ENCODE measurements at regions not wholly inside any gene's neighbourhood (a gene's known extent, or its start where the extent isn't known, plus 50 kb on each side); places are given as distances from the start of the nearest gene placed in this dataset.

GRCh38 chr7:41142904-41143473 lies 559.9 kb downstream of the INHBA start:
- H3K4me1 ChIP-seq (ENCODE audit: insufficient read depth, low read length) = peaks cover 10% of the 10 kb centered on the region
- no peak overlapping the region for H3K27ac ChIP-seq (ENCODE audit: low read depth, low read length)
- no peaks in the 10 kb centered on the region for H4K20me1 ChIP-seq (ENCODE audit: insufficient read depth, low read length)
- H3K9me3 ChIP-seq (ENCODE audit: low read depth, low read length) = no peaks in the 10 kb centered on the region
- no peak overlapping the region for H3K4me3 ChIP-seq (ENCODE audit: insufficient read depth, low read length)
- TF ChIP-seq, protein P1, sequence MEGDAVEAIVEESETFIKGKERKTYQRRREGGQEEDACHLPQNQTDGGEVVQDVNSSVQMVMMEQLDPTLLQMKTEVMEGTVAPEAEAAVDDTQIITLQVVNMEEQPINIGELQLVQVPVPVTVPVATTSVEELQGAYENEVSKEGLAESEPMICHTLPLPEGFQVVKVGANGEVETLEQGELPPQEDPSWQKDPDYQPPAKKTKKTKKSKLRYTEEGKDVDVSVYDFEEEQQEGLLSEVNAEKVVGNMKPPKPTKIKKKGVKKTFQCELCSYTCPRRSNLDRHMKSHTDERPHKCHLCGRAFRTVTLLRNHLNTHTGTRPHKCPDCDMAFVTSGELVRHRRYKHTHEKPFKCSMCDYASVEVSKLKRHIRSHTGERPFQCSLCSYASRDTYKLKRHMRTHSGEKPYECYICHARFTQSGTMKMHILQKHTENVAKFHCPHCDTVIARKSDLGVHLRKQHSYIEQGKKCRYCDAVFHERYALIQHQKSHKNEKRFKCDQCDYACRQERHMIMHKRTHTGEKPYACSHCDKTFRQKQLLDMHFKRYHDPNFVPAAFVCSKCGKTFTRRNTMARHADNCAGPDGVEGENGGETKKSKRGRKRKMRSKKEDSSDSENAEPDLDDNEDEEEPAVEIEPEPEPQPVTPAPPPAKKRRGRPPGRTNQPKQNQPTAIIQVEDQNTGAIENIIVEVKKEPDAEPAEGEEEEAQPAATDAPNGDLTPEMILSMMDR (IDR thresholded peaks at IDR 0.05; ENCODE audit: extremely low read depth, low read depth, low read length) = no peak
- H2AFZ ChIP-seq (ENCODE audit: low read length) = no peak overlapping the region
- no peaks in the 10 kb centered on the region for H3K79me2 ChIP-seq (ENCODE audit: insufficient read depth, low read length)
- no peak for DNase-seq (ENCODE audit: insufficient read length, low spot score, missing footprints)
- H3K27me3 ChIP-seq (ENCODE audit: insufficient read depth, low read length) = no peaks in the 10 kb centered on the region
- no peaks in the 10 kb centered on the region for H3K36me3 ChIP-seq (ENCODE audit: insufficient read depth, low read length)
- H3K4me2 ChIP-seq (ENCODE audit: insufficient read depth, low read length) = no peak overlapping the region

- Histone ChIP-seq H3K79me2 (ENCODE audit: insufficient read depth, low read length) (no peaks in the 10 kb centered on the region), H2AFZ (ENCODE audit: low read length) (no peak overlapping the region), H3K9me3 (ENCODE audit: low read depth, low read length) (no peaks in the 10 kb centered on the region), H4K20me1 (ENCODE audit: insufficient read depth, low read length) (no peaks in the 10 kb centered on the region), H3K27me3 (ENCODE audit: insufficient read depth, low read length) (no peaks in the 10 kb centered on the region), H3K4me2 (ENCODE audit: insufficient read depth, low read length) (no peak overlapping the region), H3K36me3 (ENCODE audit: insufficient read depth, low read length) (no peaks in the 10 kb centered on the region), H3K27ac (ENCODE audit: low read depth, low read length) (no peak overlapping the region), H3K4me1 (ENCODE audit: insufficient read depth, low read length) (peaks cover 4% of the 10 kb centered on the region), H3K4me3 (ENCODE audit: insufficient read depth, low read length) (no peak overlapping the region)
- TF ChIP-seq, protein P1 (IDR thresholded peaks at IDR 0.05; ENCODE audit: extremely low read depth, low read depth, low read length) = no peak
- DNase-seq (ENCODE audit: insufficient read length, low spot score, missing footprints) = no peak
Measured at GRCh38 chr7:41139789-41140188, 563.1 kb downstream of the INHBA start.

DNA sequence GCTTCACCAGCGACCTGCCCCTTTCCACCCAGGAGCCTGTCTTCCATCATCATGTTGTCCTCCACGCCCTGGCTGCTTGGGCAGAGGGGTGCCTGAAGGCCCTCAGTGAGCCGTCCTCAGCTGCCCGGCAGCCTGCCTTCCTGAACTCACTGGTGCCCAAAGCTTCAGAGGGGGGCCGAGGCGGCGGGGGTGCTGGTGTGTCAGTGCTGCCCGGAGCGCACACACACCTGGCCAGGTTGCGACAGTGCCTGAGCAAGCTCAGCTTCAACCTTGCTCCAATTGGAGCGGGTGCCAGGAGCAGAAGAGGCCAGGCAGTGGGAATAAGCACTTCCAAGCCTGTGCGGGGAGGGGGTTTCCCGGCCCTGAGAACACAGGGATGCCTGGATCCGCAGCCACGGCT lies 566.3 kb downstream of the INHBA start:
- Histone ChIP-seq H3K36me3 (ENCODE audit: insufficient read depth, low read length) (no peaks in the 10 kb centered on the region), H3K4me2 (ENCODE audit: insufficient read depth, low read length) (no peak overlapping the region), H2AFZ (ENCODE audit: low read length) (no peak overlapping the region), H3K27me3 (ENCODE audit: insufficient read depth, low read length) (no peaks in the 10 kb centered on the region), H3K79me2 (ENCODE audit: insufficient read depth, low read length) (no peaks in the 10 kb centered on the region), H3K4me3 (ENCODE audit: insufficient read depth, low read length) (no peak overlapping the region), H3K27ac (ENCODE audit: low read depth, low read length) (no peak overlapping the region), H4K20me1 (ENCODE audit: insufficient read depth, low read length) (no peaks in the 10 kb centered on the region), H3K9me3 (ENCODE audit: low read depth, low read length) (no peaks in the 10 kb centered on the region), H3K4me1 (ENCODE audit: insufficient read depth, low read length) (peaks cover 7% of the 10 kb centered on the region)
- DNase-seq (ENCODE audit: insufficient read length, low spot score, missing footprints) = peak; percentile 22
- TF ChIP-seq, protein P1 (IDR thresholded peaks at IDR 0.05; ENCODE audit: extremely low read depth, low read depth, low read length) = no peak

GRCh38 chr7:41135511-41135910 lies 567.4 kb downstream of the INHBA start:
- no peaks in the 10 kb centered on the region for H3K27me3 ChIP-seq (ENCODE audit: insufficient read depth, low read length)
- H3K4me3 ChIP-seq (ENCODE audit: insufficient read depth, low read length) = no peak overlapping the region
- H3K36me3 ChIP-seq (ENCODE audit: insufficient read depth, low read length) = no peaks in the 10 kb centered on the region
- H3K79me2 ChIP-seq (ENCODE audit: insufficient read depth, low read length) = no peaks in the 10 kb centered on the region
- peaks cover 7% of the 10 kb centered on the region for H3K4me1 ChIP-seq (ENCODE audit: insufficient read depth, low read length)
- TF ChIP-seq, protein P1 (IDR thresholded peaks at IDR 0.05; ENCODE audit: extremely low read depth, low read depth, low read length) = no peak
- no peaks in the 10 kb centered on the region for H4K20me1 ChIP-seq (ENCODE audit: insufficient read depth, low read length)
- H3K27ac ChIP-seq (ENCODE audit: low read depth, low read length) = no peak overlapping the region
- no peaks in the 10 kb centered on the region for H3K9me3 ChIP-seq (ENCODE audit: low read depth, low read length)
- no peak overlapping the region for H3K4me2 ChIP-seq (ENCODE audit: insufficient read depth, low read length)
- no peak for DNase-seq (ENCODE audit: insufficient read length, low spot score, missing footprints)
- no peak overlapping the region for H2AFZ ChIP-seq (ENCODE audit: low read length)

All from osteoblast (primary cell).